HepG2 (cell line): ENCODE measurements at regions not wholly inside any gene's neighbourhood (a gene's known extent, or its start where the extent isn't known, plus 50 kb on each side); places are given as distances from the start of the nearest gene placed in this dataset.

Source experiments
- ATAC-seq: fragments of 200-7000 bp; cut with Tn5 transposase; 3 replicates; pipeline ENCODE4 v1.9.1; 2020; ENCODE audit warnings: mild to moderate bottlenecking, moderate library complexity
- BruUV-seq: library from RNA; stranded (reverse); fragments of 400-500 nt; replicated peaks from 2 replicates; lab custom pipeline; 2021; lab: Mats Ljungman, UMichigan
- CTCF ChIA-PET: fragments of 300-600 bp; formaldehyde crosslinking; extraction: SDS; loops from one replicate; lab custom pipeline; 2021; ENCODE audit warnings: low total read pairs, inconsistent platforms, low intra/inter-chr PET ratio; lab: Yijun Ruan, JAX
- POLR2A ChIA-PET: fragments of 350-600 bp; sonication (Branson Sonifier 250); formaldehyde crosslinking; loops from one replicate; lab custom pipeline; 2020; ENCODE audit warnings: antibody characterized with exemption, inconsistent platforms; lab: Yijun Ruan, JAX
- DNase-seq: peaks from one replicate; pipeline ENCODE4 v3.0.0-alpha.2; 2015; ENCODE audit warnings: low spot score
- FAIRE-seq: peaks from 3 replicates; lab custom pipeline; 2011; peaks lifted over from hg19 to GRCh38; lab: Jason Lieb, UNC
- H2AFZ ChIP-seq: one replicate; pipeline ENCODE4 v1.6.1; 2011; ENCODE audit warnings: low read length, inconsistent platforms
- H3K27ac ChIP-seq: fragments of 300-600 bp; 3 replicates; pipeline ENCODE4 v1.8.0; 2011; ENCODE audit warnings: mixed run types, mild to moderate bottlenecking, mixed read lengths, low read length, inconsistent platforms; ENCODE audit not compliant: insufficient read depth; ENCODE audit errors: extremely low read length
- H3K27me3 ChIP-seq, 2 experiments: fragments of 200-600 bp in 1 of 2; 2 replicates in 1 of 2; 3 replicates in 1 of 2; pipeline versions ENCODE4 v1.6.0 to v1.8.0; 2011; ENCODE audit warnings: low read length in 2 of 2, mild to moderate bottlenecking in 2 of 2, moderate library complexity in 2 of 2, inconsistent platforms in 1 of 2; ENCODE audit not compliant: insufficient read depth in 2 of 2, control insufficient read depth in 1 of 2
- H3K36me3 ChIP-seq, 2 experiments: fragments of 200-600 bp in 1 of 2; replicated peaks in 1 of 2; 2 replicates in 1 of 2; 3 replicates in 1 of 2; pipeline versions ENCODE4 v1.5.1 to v1.8.0; 2011; ENCODE audit warnings: low read length in 2 of 2, inconsistent platforms in 1 of 2; ENCODE audit not compliant: insufficient read depth in 2 of 2, control insufficient read depth in 1 of 2
- H3K4me1 ChIP-seq: 2 replicates; pipeline ENCODE4 v1.5.1; 2012; ENCODE audit warnings: low read length, inconsistent platforms; ENCODE audit not compliant: insufficient read depth
- H3K4me2 ChIP-seq: 2 replicates; pipeline ENCODE4 v1.6.0; 2011; ENCODE audit warnings: low read depth, low read length, inconsistent platforms
- H3K4me3 ChIP-seq, 3 experiments: fragments of 200-600 bp in 1 of 3; sonication (generic), shearing (Covaris generic) in 1 of 3; replicated peaks in 1 of 3; 2 replicates each; pipeline ENCODE4 v1.5.1; 2011 to 2016; ENCODE audit warnings: low read length in 3 of 3, inconsistent platforms in 2 of 3, low read depth in 2 of 3, mild to moderate bottlenecking in 2 of 3, control low read depth in 1 of 3, mixed read lengths in 1 of 3; ENCODE audit not compliant: insufficient read depth in 1 of 3
- H3K79me2 ChIP-seq: one replicate; pipeline ENCODE4 v1.6.1; 2011; ENCODE audit warnings: low read length, inconsistent platforms; ENCODE audit not compliant: insufficient read depth
- H3K9ac ChIP-seq: 2 replicates; pipeline ENCODE4 v1.6.0; 2011; ENCODE audit warnings: mild to moderate bottlenecking, low read depth, low read length, inconsistent platforms; ENCODE audit not compliant: insufficient read depth
- H3K9me3 ChIP-seq: 2 replicates; pipeline ENCODE4 v1.5.1; 2012; ENCODE audit warnings: mild to moderate bottlenecking, low read length
- H4K20me1 ChIP-seq: 2 replicates; pipeline ENCODE4 v1.6.0; 2011; ENCODE audit warnings: inconsistent platforms, mild to moderate bottlenecking, low read length, moderate library complexity; ENCODE audit not compliant: insufficient read depth
- CBX1 ChIP-seq: IDR thresholded peaks from one replicate; pipeline ENCODE4 v1.6.1; 2016; ENCODE audit warnings: antibody characterized with exemption, low read depth
- GABPA ChIP-seq, 2 experiments: IDR thresholded peaks; 2 replicates each; pipeline ENCODE4 v1.6.1; 2011 to 2016; ENCODE audit warnings: low read depth in 2 of 2, low read length in 1 of 2, missing biosample characterization in 1 of 2, missing genetic modification characterization in 1 of 2
- MTF2 ChIP-seq: sonication (generic); formaldehyde crosslinking; IDR thresholded peaks from 2 replicates; pipeline ENCODE4 v1.5.0; 2020; ENCODE audit warnings: missing genetic modification reagents, borderline replicate concordance
- MXI1 ChIP-seq: IDR thresholded peaks from 3 replicates; pipeline ENCODE4 v1.6.1; 2012; ENCODE audit warnings: low read depth, low read length, inconsistent platforms, borderline replicate concordance
- MYNN ChIP-seq: sonication (generic); formaldehyde crosslinking; IDR thresholded peaks from 2 replicates; pipeline ENCODE4 v1.4.0; 2020; ENCODE audit warnings: mild to moderate bottlenecking, low read depth, missing genetic modification reagents
- NCOR1 ChIP-seq: fragments of 200-600 bp; sonication (generic); IDR thresholded peaks from 2 replicates; pipeline ENCODE4 v1.7.0; 2017; ENCODE audit warnings: antibody characterized with exemption, low read length, borderline replicate concordance
- SRY ChIP-seq: sonication (generic); formaldehyde crosslinking; IDR thresholded peaks from 2 replicates; pipeline ENCODE4 v1.8.0; 2022; ENCODE audit warnings: mild to moderate bottlenecking, missing genetic modification reagents
- TCF7 ChIP-seq: sonication (generic); IDR thresholded peaks from 2 replicates; pipeline ENCODE4 v1.6.1; 2016; ENCODE audit warnings: antibody characterized with exemption, low read depth
- ZBTB37 ChIP-seq: sonication (generic); formaldehyde crosslinking; IDR thresholded peaks from 2 replicates; pipeline ENCODE4 v1.4.0; 2020; ENCODE audit warnings: mild to moderate bottlenecking, missing genetic modification reagents
- ZNF160 ChIP-seq: sonication (generic); formaldehyde crosslinking; IDR thresholded peaks from 2 replicates; pipeline ENCODE4 v1.8.0; 2022; ENCODE audit warnings: mild to moderate bottlenecking, inconsistent platforms, missing genetic modification reagents
- ZNF782 ChIP-seq: sonication (generic); formaldehyde crosslinking; IDR thresholded peaks from 2 replicates; pipeline ENCODE4 v1.4.0; 2020; ENCODE audit warnings: missing genetic modification reagents, mild to moderate bottlenecking, borderline replicate concordance
- ZNF788 ChIP-seq: sonication (generic); formaldehyde crosslinking; IDR thresholded peaks from 2 replicates; pipeline ENCODE4 v1.5.0; 2020; ENCODE audit warnings: mild to moderate bottlenecking, missing genetic modification reagents, borderline replicate concordance
- WGBS: methylation state at CpG from one replicate; pipeline ENCODE4 v1.1.6; 2017; ENCODE audit warnings: low lambda C conversion rate; 5-methylcytosine and 5-hydroxymethylcytosine counted together
- in situ Hi-C: cut with HindIII; loops from 2 replicates; pipeline ENCODE4 v1.10.0; 2017; ENCODE audit warnings: low pct_unique_long_range_greater_than_20kb; ENCODE audit not compliant: extremely low pct_ligation_motif_present
- intact Hi-C: fragments of 100-400 bp; cut with micrococcal nuclease; formaldehyde crosslinking; loops from one replicate; pipeline ENCODE4 v1.10.0; 2022; ENCODE audit not compliant: unreplicated experiment
- TF ChIP-seq, protein P1 (sequence below): sonication (generic); formaldehyde crosslinking; conservative IDR thresholded peaks from 2 replicates; pipeline ENCODE4 v1.4.0; 2020; ENCODE audit warnings: missing genetic modification reagents
- TF ChIP-seq, protein P2 (sequence below): sonication (generic); formaldehyde crosslinking; conservative IDR thresholded peaks from 2 replicates; pipeline ENCODE4 v1.8.0; 2022; ENCODE audit warnings: mild to moderate bottlenecking, moderate library complexity, missing genetic modification reagents
- TF ChIP-seq, protein P3 (sequence below): sonication (generic); formaldehyde crosslinking; IDR thresholded peaks from 2 replicates; pipeline ENCODE4 v1.9.0; 2022; ENCODE audit warnings: low read depth, missing genetic modification reagents

DNA sequence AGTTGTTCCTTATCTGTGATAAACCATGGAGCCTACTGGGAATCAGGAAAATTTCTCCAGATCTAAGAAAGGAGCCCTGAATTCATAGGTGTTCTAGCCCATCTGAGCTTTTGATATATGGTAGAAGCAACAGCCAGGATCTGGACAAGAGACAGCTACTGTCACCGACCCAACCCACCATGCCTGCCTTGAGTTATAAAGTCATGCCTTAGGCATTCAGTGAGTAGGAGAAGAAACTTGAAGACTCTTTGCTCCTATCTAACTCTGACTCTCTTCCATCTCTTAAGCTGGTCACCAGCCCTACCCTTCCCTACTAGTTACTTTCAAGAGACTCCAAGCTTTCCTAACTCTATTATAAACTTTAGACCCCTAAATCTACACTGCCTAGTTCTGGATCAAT is 83.9 kb upstream of the FAM9B start (continued):
- TF ChIP-seq GABPA (IDR thresholded peaks at IDR 0.05; ENCODE audit: low read depth, low read length) (no peak), GABPA (CRISPR knock-in tag; IDR thresholded peaks at IDR 0.05; ENCODE audit: low read depth) (no peak), TCF7 (no peak)
- TF ChIP-seq, protein P1, sequence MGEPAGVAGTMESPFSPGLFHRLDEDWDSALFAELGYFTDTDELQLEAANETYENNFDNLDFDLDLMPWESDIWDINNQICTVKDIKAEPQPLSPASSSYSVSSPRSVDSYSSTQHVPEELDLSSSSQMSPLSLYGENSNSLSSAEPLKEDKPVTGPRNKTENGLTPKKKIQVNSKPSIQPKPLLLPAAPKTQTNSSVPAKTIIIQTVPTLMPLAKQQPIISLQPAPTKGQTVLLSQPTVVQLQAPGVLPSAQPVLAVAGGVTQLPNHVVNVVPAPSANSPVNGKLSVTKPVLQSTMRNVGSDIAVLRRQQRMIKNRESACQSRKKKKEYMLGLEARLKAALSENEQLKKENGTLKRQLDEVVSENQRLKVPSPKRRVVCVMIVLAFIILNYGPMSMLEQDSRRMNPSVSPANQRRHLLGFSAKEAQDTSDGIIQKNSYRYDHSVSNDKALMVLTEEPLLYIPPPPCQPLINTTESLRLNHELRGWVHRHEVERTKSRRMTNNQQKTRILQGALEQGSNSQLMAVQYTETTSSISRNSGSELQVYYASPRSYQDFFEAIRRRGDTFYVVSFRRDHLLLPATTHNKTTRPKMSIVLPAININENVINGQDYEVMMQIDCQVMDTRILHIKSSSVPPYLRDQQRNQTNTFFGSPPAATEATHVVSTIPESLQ (CRISPR knock-in tag) = no peak

- in situ Hi-C loops (no loop called here), intact Hi-C loops (no loop called here)
- ChIA-PET CTCF (no interaction called here), POLR2A (no interaction called here)
- H3K36me3 ChIP-seq = no peaks in the 10 kb centered on the region
- H4K20me1 ChIP-seq = no peaks in the 10 kb centered on the region
- DNase-seq (no peak), FAIRE-seq (no peak), ATAC-seq (no peak)
- no peak overlapping the region for H3K27ac ChIP-seq
- H3K4me3 ChIP-seq = no peak overlapping the region
- H3K27me3 ChIP-seq = no peaks in the 10 kb centered on the region; a peak in 1 of 5 replicates
- H3K4me1 ChIP-seq = no peaks in the 10 kb centered on the region
- H3K79me2 ChIP-seq = no peaks in the 10 kb centered on the region
- H3K9ac ChIP-seq = no peak overlapping the region
- no peak overlapping the region for H2AFZ ChIP-seq
- BruUV-seq = no TSS peak
- no peak overlapping the region for H3K4me2 ChIP-seq
- H3K9me3 ChIP-seq = no peaks in the 10 kb centered on the region
- 27% methylated on average over 6 of the region's 6 CpGs for WGBS
- TF ChIP-seq ZNF788 (CRISPR knock-in tag) (no peak), ZBTB37 (CRISPR knock-in tag) (no peak), NCOR1 (no peak), MXI1 (no peak), ZNF160 (CRISPR knock-in tag) (no peak), MYNN (CRISPR knock-in tag) (no peak), ZNF782 (CRISPR knock-in tag) (no peak), MTF2 (CRISPR knock-in tag) (no peak), CBX1 (no peak), SRY (no peak)
- TF ChIP-seq, protein P2, sequence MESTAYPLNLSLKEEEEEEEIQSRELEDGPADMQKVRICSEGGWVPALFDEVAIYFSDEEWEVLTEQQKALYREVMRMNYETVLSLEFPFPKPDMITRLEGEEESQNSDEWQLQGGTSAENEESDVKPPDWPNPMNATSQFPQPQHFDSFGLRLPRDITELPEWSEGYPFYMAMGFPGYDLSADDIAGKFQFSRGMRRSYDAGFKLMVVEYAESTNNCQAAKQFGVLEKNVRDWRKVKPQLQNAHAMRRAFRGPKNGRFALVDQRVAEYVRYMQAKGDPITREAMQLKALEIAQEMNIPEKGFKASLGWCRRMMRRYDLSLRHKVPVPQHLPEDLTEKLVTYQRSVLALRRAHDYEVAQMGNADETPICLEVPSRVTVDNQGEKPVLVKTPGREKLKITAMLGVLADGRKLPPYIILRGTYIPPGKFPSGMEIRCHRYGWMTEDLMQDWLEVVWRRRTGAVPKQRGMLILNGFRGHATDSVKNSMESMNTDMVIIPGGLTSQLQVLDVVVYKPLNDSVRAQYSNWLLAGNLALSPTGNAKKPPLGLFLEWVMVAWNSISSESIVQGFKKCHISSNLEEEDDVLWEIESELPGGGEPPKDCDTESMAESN (CRISPR knock-in tag) = no peak
- TF ChIP-seq, protein P3, sequence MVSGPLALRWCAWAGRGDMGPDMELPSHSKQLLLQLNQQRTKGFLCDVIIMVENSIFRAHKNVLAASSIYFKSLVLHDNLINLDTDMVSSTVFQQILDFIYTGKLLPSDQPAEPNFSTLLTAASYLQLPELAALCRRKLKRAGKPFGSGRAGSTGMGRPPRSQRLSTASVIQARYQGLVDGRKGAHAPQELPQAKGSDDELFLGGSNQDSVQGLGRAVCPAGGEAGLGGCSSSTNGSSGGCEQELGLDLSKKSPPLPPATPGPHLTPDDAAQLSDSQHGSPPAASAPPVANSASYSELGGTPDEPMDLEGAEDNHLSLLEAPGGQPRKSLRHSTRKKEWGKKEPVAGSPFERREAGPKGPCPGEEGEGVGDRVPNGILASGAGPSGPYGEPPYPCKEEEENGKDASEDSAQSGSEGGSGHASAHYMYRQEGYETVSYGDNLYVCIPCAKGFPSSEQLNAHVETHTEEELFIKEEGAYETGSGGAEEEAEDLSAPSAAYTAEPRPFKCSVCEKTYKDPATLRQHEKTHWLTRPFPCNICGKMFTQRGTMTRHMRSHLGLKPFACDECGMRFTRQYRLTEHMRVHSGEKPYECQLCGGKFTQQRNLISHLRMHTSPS (CRISPR knock-in tag) = no peak
Measured at GRCh38 chrX:9122519-9123245, 88.8 kb upstream of the FAM9B start.
